ENCODE measurements at regions not wholly inside any gene's neighbourhood (a gene's known extent, or its start where the extent isn't known, plus 50 kb on each side); places are given as distances from the start of the nearest gene placed in this dataset.
"Not testable (repeated sequence)": the region's sequence is repeated elsewhere in the genome, so short reads cannot be mapped to it uniquely, and the experiment has no call there.

DNA sequence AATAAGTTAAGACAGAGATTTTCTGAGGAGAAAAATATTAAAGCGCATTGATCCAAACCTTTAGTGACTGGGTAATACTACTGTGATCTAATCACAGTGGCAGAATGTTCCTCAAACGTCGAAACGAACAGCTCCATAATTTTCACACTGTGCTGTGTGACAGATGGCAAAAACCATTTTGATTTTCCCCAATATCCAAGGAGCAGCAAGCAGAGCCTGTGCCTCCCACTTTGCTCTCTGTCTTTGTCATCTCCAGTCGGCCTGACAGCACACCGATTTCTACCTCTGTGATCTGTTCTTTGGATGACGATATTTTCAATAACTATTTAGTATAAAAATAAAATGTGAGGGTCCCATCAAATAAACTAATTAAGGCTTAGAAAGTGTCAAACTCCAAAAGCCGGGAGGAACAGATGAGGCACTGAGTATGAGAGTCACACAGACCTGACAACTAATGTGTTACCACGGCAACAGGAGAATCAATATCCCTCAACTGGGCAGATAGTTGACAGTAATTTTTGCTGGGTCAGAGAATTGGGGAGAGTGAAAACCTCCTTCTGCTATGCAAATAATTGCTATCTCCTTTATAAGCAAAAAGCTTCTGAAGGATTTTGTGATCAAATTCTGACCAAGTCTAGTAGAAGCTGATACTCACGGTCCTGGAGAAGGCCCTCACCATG, 489.1 kb upstream of the CFAP20DC start:
- DNase-seq, result no peak

DNA sequence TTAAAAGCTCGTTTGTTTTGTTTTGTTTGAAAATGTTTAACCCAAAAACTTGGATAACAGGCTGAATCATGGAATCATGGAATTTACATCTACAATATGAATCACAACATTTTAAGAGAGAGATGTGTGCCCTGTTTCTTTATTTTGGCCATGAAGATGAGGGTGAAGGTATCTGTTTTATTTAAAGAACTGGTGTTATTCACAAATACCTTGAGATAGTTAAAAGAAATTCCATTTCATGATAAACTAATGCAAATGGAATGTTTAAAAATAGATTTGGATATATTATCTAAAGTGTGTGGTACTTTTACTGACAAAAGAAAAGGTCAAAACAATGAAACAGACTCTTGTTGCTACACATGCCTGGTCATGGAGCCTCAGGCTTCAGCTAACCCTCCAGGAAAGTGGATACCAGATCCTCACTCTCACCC, 486.0 kb upstream of the CFAP20DC start:
- no peak for DNase-seq

DNA sequence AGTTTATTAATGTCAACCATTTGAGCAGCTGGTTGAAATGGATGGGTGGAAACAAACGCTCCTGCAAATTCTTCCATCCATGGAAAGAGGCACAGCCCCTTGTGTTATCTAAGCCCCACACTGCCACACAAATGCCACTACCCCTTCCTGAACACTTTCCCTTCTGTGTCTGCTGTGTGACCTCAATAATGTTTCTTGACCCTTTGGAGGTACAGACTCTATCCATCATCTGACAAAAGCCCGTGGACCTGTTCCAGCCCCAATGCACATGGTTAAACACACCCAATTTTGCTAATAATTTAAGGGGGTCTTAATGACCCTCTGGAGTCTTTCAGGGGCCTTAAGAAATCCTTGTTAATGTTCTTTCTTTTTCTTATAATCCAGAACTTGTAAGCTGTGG, 482.2 kb upstream of the CFAP20DC start:
- DNase-seq, result no peak

DNA sequence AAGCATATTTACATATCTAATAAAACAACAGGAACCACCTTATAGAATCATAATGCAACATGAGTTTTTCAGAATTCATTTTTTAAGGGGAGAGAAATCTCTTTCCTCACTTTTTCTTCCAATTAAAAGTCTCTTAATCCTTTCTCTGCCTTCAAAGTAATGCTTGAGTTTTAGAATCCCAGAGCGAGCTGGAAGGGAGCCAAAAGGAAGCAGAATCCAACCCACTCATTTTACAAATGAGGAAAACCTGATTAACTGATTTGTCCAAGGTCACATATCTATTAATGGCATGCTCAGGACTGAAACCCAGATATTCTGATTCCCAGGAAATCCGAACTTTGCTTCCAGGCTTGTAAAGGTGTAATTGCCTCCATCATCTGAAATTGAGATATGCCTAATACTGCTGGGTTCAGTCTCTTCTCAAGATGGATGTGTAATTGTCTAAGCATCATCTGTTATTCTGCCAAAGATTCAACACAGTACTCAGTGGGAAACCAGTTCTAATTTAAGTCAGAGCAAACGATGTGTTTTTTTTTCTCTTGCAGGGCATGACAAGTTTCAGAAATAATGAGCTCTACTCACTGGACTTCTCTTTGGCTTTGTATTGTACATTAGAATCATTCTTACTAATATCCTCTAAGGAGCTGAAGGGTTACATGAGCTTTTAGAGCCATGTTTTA, 481.4 kb upstream of the CFAP20DC start:
- DNase-seq, result no peak

DNA sequence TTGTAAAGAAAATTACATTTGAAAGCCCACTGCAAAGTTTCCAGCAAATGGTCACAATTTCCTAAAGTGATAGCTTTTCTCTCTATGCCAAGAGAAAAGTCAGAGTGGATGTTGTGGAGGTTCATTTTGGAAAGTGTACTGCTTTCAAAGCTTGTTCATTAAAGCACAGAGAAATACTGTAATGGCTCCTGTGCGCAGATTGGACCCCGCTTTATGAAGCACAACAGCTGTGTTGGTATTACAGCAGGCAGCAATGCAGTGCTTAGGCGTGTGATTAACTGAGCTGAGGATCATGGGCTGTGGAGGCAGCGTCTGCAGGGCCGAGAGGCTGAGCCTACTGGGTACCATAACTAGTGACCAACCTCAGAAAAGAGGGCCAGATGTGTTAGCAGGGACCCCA, 478.4 kb upstream of the CFAP20DC start:
- no peak for DNase-seq

DNA sequence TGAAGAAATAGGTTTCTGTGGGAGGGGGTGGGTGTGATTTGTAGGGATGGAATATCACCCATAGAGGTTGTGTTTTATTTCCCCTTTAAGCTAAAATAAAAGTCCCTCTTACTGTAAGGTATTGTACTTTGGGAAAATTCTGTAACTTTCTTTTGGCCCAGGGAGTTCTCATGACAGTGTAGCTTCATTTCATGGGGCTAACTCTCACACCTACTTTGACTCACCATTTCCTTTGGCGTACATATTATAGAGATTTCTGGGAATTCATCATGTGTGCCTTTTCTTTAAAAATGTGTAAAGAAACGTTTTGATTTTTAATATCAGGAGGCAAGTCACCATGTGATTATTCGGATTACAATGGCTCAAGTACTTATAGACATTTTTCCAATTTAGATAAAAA, 477.7 kb upstream of the CFAP20DC start:
- no peak for DNase-seq

DNA sequence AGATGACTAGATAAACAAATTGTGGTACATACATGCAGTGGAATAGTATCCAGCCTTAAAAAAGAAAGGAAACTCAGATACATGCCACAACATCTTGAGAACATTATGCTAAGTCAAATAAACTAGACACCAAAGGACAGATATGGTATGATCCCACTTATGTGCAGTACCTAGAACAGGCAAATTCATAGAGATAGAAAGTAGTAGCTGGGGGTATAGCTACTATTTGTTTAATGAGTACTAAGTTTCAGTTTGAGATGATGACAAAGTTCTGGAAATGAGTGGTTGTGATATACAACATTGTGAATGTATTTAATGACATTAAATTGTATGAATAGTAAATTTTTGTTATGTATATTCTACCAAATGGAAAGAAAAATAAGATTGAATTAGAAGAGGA, 477.2 kb upstream of the CFAP20DC start:
- DNase-seq, result no peak

DNA sequence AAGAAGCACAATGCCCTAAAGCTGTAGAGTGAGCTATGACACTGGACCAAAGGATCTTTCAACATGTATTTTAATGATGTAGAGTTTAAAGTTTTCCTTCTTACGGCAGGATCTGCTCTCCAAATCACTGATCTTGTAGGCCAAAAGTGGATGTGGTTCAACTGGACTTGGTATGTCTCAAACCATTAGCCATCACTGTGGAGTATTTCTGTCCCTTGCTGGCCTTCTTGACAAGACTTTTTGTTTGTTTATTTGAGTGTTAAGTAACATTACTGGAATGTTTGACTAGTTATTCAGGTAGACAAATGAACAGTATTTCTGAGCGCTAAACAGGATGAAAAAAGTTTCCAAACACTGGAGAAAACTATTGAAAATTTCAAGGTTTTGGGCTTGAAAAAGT, 472.7 kb upstream of the CFAP20DC start:
- no peak for DNase-seq

DNA sequence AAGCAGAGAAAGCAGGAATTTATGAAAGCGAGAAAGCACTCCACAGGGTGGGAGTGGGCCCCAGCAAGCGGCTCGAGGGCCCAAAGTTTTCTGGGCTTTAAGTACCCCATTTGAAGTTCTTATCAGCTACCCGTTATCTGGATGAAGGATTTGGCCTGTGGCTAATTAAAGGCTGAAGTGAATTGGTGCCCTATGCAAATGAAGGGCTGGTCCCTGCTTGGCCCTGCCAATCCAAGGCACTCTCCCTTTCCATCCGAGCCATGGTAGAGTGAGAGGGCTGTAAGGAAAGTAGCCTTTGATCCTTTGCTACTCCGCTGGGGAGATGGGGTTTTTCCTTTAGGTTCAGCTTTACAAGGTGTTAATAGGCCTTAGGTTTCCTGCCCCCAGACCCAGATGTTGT, 469.3 kb upstream of the CFAP20DC start:
- DNase-seq, result no peak

DNA sequence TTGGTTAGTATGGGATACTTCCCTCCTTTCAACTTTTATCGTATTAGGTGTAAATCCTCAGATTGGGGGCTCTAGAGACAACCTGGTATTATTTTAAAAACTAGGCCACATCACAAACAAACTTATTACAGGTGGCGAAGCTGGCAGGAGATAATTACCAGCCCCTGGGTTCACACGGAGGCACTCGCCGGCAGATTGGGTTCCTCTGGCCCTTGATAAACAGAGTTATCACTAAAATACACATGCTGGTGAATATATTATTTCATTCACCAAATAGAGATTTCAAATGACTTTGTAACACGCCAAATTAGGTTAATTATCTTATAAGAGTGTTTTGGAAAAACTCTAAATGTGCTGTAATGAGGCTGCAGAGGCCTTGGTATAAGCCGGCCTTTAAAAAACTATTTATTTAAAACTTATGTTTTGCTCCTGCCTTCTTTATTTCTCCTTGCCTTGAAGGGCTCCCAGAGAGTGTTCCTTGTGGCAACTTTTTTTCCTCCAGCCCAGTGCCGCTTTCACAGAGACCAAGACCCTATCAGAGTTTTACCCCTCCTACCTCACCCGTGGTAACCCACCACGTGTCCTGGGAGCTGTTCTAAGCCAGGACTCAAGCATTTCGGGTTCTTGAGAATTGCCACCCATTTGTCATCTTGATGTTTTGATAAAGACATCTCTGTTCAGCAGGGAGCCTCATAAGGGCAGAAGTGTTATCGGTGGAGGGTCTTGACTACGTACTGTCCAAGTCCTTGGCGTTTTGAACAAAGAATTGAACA, 468.6 kb upstream of the CFAP20DC start:
- no peak for DNase-seq

DNA sequence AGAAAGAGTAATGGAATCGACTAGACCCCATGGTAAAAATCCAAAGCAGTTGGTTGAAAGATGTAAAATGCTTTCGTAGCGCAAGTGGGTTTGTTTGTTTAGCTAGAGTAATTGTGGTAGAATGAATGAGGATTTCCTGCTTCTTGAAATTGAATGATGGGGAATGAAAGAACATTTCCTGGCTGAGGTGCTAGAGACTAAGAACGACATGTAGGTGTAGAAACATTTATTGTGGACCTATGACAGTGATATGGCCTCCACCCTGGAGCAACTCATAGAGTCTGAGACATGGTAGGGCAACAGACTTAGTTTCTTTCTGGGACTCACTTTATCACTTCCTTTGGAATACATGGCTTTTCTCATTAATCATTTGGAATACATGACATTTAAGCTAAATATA, 467.6 kb upstream of the CFAP20DC start:
- DNase-seq, result no peak

DNA sequence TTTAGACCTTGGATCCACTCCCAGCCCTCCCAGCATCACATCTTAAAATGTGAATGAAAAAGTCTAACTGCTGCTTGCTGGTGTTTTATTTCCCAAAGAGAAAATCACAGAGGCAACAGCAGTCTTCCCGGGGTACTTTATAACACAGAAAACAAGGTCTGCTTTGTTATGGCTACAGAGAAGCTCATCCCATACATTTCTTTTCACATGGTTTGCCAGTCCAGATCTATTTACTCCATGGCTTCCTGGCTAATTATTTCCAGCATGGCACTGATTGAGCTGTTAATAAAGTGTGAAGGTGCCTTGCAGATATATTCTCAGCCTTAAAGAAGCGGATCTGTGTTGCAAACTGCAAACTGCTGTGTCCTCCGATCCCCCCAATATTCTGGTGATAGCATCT, 466.1 kb upstream of the CFAP20DC start:
- DNase-seq, result no peak

DNA sequence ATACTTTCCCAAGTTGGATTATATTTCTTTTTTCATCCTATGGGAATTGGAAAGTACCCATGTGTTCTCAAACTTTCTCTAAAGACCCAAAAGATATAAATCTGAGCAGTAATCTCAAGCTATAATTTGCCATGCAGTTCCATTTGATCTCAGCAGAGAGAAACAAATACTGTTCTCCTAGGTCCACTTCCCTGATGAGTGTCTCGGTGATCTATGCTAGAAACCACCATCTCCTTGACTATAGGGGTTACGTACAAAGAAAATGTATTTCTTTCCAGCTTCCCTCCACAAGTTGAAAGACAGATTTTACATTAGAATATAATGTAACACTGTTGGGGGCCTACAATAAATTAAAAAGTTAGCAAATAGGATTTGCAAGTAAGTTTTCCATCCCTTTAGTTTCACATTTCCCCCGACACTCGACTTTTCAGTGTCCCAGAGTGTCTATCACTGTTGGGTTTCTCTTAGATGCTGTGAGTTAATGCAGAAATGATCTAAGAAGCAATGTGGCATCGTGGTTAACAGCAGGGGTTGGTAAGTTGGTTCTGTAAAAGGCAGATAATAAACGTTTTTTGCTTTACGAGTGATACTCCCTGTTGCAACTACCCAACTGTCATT, 465.1 kb upstream of the CFAP20DC start:
- no peak for DNase-seq

DNA sequence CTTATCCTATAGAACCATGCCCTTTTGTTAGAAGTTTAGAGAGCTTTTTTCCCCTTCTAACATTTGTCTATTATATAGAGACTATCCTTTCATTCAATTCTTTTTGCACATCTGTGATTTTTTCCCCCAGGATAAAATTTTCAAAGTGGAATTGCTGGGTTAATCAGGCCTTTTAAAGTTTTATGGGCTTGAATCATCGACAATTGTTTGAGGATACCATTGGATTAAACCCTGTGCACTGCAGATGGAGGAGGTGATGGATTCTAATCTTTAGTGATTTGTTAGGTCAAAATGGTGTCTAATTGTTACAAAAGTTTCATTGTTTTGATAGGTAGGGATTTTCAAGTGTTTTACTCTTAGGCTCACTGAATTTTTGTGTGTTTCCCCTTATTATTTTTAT, 463.7 kb upstream of the CFAP20DC start:
- DNase-seq, result no peak

DNA sequence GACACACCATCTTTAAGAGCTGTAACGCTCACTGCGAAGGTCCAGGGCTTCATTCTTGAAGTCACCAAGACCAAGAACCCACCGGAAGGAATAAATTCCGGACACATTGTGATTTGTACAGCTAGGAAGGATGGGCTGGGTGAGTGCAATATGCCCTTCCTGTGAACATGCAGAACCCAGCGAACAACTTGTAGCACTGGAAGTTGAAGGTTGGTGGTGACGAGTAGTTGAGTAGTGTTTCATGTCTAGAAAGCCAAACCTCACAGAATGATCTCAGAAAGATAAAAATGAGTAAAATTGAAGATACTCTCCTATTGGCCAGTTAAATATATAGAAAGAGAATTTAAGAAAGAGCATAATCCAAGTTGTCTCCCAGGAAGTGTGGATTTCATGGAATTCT, 462.2 kb upstream of the CFAP20DC start:
- no peak for DNase-seq

DNA sequence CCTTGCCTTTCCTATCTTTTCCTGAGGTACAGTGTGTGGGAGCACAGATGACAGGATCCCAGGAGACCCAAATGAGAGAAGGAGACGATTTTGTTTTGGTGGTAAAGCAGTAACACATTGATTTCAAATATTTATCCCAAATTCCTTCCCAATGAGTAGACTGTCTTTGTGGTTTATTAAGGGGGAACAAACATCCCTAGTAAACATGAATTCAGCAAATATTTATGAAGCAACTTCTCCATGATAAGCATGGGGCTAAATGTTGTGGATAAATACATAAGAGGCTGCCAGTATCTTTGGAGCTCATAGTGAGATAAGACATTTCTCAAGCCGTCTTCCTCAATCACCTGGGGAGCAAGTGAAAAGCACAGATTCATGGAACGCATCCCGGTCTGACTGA, 460.8 kb upstream of the CFAP20DC start:
- no peak for DNase-seq

DNA sequence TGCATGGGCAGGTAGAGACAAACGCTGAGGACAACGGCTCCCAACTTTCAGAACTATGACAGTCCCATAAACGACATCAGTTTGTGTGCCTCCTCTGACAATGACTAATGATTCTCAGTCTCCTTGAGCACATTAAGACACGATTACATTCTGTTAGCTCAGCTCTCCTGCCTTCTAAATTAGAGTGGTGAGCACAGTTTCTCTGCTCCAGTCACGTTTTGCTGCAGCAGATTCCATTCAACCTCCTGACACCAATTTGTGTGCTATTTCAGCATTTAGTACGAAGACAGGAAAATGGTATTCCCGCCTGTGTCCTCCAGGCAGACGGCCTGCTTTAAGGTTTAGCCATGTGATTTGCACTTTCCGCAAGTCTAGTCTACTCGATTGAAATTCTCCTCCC, 458.4 kb upstream of the CFAP20DC start:
- no peak for DNase-seq

DNA sequence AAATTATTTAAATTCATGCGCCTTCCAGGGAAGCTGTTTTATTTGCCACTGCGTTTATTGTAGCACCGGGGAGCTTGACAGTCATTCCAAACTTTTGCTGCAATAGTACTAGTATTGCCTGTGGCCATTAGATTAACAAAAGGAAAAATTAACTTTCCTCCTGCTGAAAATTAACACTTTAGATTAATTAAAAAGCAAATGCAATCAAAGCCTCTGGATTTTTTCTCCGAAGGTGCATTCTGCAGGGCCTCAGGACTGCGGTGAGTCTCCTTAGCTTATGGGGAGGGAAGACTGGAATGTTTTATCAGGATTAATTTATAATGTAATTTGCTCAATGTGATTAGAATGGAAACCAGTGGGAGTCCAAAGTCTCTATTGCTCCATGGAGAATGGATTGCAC, 456.4 kb upstream of the CFAP20DC start:
- DNase-seq, result no peak

DNA sequence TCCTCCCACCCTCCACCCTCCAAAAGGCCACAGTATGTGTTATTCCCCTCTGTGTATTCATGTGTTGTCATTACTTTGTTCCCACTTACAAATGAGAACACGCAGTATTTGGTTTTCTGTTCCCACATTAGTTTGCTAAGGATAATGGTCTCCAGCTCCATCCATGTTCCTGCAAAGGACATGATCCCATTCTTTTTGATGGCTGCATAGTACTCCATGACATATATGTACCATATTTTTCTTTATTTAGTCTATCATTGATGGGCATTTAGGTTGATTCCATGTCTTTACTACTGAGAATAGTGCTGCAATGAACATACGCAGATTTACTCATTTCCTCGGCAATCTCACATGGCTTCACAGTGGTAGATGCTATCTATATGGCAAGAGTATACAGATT, 453.6 kb upstream of the CFAP20DC start:
- DNase-seq, result no peak

DNA sequence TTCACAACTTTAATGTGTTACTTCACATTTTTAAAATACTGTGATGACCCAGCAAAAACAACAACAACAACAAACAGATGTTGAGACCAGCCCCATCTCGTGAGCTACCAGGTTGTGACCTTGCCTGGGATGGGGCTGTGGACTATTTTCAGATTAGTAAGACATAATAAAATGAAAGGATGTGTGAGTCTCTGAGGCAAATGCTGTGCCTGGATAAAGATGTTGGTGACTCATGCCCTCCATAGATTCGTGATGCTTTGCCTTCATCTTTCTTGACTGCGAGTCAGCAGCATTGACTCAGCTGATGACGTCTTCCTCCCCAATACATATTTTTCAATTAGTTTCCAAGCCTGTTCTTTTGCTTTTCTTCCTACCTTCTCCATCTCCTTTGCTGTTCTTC, 453.0 kb upstream of the CFAP20DC start:
- no peak for DNase-seq

DNA sequence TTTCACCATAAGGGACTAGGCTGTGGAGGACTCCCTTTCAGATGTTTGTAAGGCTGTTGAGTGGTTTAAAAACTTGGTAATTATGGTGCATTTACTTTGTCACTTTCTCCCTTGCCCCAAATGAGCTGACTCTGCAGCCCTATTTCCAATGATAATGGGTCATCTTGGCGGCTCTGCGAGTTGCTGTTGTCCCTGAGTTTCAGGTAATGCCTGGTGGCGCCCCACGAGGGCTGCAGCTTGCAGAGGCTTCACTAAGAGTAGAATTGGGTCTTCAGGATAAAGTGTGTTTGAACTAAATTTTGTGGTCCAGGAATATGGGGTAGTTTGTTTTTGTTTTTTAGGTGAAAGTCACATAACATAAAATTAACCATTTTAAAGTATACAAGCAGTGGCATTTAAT, 450.1 kb upstream of the CFAP20DC start:
- DNase-seq, result no peak

DNA sequence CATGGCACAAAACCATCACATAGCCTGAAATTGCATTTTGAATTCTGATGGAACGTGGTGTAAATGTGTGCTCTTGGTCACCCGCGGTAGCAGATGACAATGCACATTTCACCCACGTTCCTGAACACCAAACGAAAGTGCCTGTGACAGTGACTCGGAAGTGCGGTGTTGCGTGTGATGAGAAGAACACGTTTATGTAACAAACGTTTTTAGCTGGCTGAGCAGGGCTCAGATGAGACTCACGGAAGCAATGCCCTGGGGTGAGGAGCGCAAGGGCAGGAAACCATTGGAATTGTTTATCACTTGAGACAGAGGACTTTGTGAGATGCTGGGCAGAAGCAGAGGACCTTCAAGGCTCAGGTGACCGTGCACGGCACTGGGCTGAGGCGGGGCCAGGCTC, 449.2 kb upstream of the CFAP20DC start:
- no peak for DNase-seq

DNA sequence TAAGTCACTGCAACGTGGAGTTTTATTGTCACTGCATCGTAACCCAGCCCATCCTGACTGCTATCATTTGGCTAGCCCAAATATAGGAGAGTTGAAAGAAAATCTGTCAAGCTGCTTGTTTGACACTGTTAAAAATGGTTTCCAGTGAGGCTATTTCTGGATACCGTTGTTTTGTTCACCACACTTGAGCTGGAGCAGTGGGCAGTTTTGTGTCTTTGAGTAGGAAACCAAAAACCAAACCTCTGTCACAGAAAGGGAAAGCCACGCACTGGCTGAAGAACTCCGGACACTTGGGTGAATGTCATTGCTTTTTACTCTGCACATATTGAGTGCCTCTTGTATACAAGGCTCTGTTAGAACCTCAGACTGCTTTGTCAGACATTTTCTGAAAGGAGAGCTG, 446.4 kb upstream of the CFAP20DC start:
- DNase-seq, result no peak

DNA sequence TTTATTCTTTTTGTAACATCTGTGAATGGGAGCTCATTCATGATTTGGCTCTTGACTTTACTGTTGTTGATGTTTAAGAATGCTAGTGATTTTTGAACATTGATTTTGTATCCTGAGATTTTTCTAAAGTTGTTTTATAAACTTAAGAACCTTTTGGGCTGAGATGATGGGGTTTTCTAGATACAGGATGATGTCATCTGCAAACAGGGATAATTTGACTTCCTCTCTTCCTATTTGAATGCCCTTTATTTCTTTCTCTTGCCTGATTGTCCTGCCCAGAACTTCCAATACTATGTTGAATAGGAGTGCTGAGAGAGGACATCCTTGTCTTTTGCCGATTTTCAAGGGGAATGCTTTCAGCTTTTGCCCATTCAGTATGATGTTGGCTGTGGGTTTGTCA, 445.1 kb upstream of the CFAP20DC start:
- DNase-seq, result not testable (repeated sequence)

Measured in activated gamma-delta T cell treated with Interleukin-2 at 50 U/mL for 16 hours (primary cell).